ENCODE measurements at regions not wholly inside any gene's neighbourhood (a gene's known extent, or its start where the extent isn't known, plus 50 kb on each side); places are given as distances from the start of the nearest gene placed in this dataset.

DNA sequence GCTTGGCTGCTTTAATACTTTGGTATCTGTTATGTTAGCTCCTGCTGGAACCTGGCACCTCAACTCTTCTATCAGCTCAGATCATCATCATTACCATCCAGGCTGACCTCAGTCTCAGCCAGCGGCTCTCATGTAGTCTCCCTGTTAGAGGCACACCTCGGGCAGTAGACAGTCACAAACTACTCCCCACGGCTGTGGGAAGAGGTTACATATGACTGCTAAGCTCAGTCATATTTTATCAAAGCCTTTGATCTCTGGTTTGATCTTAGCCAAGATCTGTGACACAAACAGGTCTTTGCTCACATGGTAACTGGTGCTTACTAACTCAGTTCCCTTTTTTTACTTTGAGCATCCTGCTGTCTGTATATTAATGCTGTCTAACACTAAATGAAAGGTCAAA lies 384.9 kb downstream of the CENPC start:
- TF ChIP-seq, protein P1, sequence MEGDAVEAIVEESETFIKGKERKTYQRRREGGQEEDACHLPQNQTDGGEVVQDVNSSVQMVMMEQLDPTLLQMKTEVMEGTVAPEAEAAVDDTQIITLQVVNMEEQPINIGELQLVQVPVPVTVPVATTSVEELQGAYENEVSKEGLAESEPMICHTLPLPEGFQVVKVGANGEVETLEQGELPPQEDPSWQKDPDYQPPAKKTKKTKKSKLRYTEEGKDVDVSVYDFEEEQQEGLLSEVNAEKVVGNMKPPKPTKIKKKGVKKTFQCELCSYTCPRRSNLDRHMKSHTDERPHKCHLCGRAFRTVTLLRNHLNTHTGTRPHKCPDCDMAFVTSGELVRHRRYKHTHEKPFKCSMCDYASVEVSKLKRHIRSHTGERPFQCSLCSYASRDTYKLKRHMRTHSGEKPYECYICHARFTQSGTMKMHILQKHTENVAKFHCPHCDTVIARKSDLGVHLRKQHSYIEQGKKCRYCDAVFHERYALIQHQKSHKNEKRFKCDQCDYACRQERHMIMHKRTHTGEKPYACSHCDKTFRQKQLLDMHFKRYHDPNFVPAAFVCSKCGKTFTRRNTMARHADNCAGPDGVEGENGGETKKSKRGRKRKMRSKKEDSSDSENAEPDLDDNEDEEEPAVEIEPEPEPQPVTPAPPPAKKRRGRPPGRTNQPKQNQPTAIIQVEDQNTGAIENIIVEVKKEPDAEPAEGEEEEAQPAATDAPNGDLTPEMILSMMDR (optimal IDR thresholded peaks at IDR 0.05 in 1 of 3, IDR thresholded peaks at IDR 0.05 in 1 of 3, conservative IDR thresholded peaks at IDR 0.05 in 1 of 3; ENCODE audit: extremely low read depth in 1 of 3, insufficient read depth in 2 of 3, low read length in 3 of 3) = no peak
- no peak for TF ChIP-seq EZH2 (IDR thresholded peaks at IDR 0.05; ENCODE audit: low read length)
- no peak for DNase-seq (ENCODE audit: low read depth, low spot score)
- H3K4me1 ChIP-seq (ENCODE audit: control insufficient read depth, extremely low read depth, insufficient read depth, low read length) = no peaks in the 10 kb centered on the region
- H3K36me3 ChIP-seq (ENCODE audit: control insufficient read depth in 2 of 2, extremely low read depth in 1 of 2, insufficient read depth in 2 of 2, low read length in 2 of 2) = no peaks in the 10 kb centered on the region
- no peaks in the 10 kb centered on the region for H3K9me1 ChIP-seq (ENCODE audit: control insufficient read depth, extremely low read depth, insufficient read depth, low read length)
- no peaks in the 10 kb centered on the region for H3K79me2 ChIP-seq (ENCODE audit: control insufficient read depth, insufficient read depth, low read length)
- no peak overlapping the region for H3K4me3 ChIP-seq (ENCODE audit: control insufficient read depth in 2 of 3, extremely low read depth in 1 of 3, insufficient read depth in 2 of 3, low read depth in 1 of 3, low read length in 3 of 3)
- H2AFZ ChIP-seq (ENCODE audit: control insufficient read depth, low read length) = no peak overlapping the region
- no peak overlapping the region for H3K27ac ChIP-seq (ENCODE audit: control insufficient read depth, insufficient read depth, low read length)
- no peak for FAIRE-seq
- H3K9me3 ChIP-seq (ENCODE audit: control insufficient read depth, low read depth, low read length) = no peaks in the 10 kb centered on the region
- H4K20me1 ChIP-seq (ENCODE audit: control insufficient read depth, extremely low read depth, insufficient read depth, low read length) = no peaks in the 10 kb centered on the region
- H3K9ac ChIP-seq (ENCODE audit: control insufficient read depth, extremely low read depth, insufficient read depth, low read length) = no peak overlapping the region
- dilution Hi-C loops (cut with MboI; ENCODE audit: extremely low pct_ligation_motif_present, low sequenced_read_pairs) = no loop called here
- H3K27me3 ChIP-seq (ENCODE audit: control insufficient read depth, extremely low read depth, insufficient read depth, low read length) = no peaks in the 10 kb centered on the region
- no peak overlapping the region for H3K4me2 ChIP-seq (ENCODE audit: control insufficient read depth, extremely low read depth, insufficient read depth, low read depth, low read length)

DNA sequence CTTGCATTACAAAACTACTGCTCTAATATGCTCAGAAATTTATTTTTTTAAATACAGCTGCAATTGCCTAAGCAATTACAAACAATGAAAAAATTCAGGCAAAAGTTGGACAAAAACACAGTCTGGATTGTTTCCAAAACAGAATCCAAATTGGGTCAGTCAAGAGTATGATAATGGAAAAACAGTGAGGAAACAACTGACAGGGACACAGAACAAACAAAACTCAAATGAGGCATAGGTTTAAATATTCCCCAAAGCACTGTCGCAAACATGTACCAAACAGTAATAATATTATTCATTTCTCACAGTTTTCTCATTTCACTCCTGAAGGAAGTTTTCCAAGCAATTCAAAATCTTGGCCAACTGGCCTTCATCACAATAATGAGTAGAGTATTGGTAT lies 386.6 kb downstream of the CENPC start:
- H4K20me1 ChIP-seq (ENCODE audit: control insufficient read depth, extremely low read depth, insufficient read depth, low read length) = no peaks in the 10 kb centered on the region
- no peaks in the 10 kb centered on the region for H3K9me3 ChIP-seq (ENCODE audit: control insufficient read depth, low read depth, low read length)
- H3K79me2 ChIP-seq (ENCODE audit: control insufficient read depth, insufficient read depth, low read length) = no peaks in the 10 kb centered on the region
- H3K9ac ChIP-seq (ENCODE audit: control insufficient read depth, extremely low read depth, insufficient read depth, low read length) = no peak overlapping the region
- no peak overlapping the region for H3K4me2 ChIP-seq (ENCODE audit: control insufficient read depth, extremely low read depth, insufficient read depth, low read depth, low read length)
- no peaks in the 10 kb centered on the region for H3K4me1 ChIP-seq (ENCODE audit: control insufficient read depth, extremely low read depth, insufficient read depth, low read length)
- H3K27ac ChIP-seq (ENCODE audit: control insufficient read depth, insufficient read depth, low read length) = no peak overlapping the region
- H3K27me3 ChIP-seq (ENCODE audit: control insufficient read depth, extremely low read depth, insufficient read depth, low read length) = no peaks in the 10 kb centered on the region
- H3K9me1 ChIP-seq (ENCODE audit: control insufficient read depth, extremely low read depth, insufficient read depth, low read length) = no peaks in the 10 kb centered on the region
- no peak for FAIRE-seq
- TF ChIP-seq EZH2 (IDR thresholded peaks at IDR 0.05; ENCODE audit: low read length) = no peak
- TF ChIP-seq, protein P1 (optimal IDR thresholded peaks at IDR 0.05 in 1 of 3, IDR thresholded peaks at IDR 0.05 in 1 of 3, conservative IDR thresholded peaks at IDR 0.05 in 1 of 3; ENCODE audit: extremely low read depth in 1 of 3, insufficient read depth in 2 of 3, low read length in 3 of 3) = no peak
- no peak overlapping the region for H3K4me3 ChIP-seq (ENCODE audit: control insufficient read depth in 2 of 3, extremely low read depth in 1 of 3, insufficient read depth in 2 of 3, low read depth in 1 of 3, low read length in 3 of 3)
- dilution Hi-C loops (cut with MboI; ENCODE audit: extremely low pct_ligation_motif_present, low sequenced_read_pairs) = no loop called here
- no peak overlapping the region for H2AFZ ChIP-seq (ENCODE audit: control insufficient read depth, low read length)
- no peaks in the 10 kb centered on the region for H3K36me3 ChIP-seq (ENCODE audit: control insufficient read depth in 2 of 2, extremely low read depth in 1 of 2, insufficient read depth in 2 of 2, low read length in 2 of 2)
- DNase-seq (ENCODE audit: low read depth, low spot score) = no peak

All from keratinocyte (primary cell).